ENCODE measurements at regions not wholly inside any gene's neighbourhood (a gene's known extent, or its start where the extent isn't known, plus 50 kb on each side); places are given as distances from the start of the nearest gene placed in this dataset.

- DNase-seq, result no peak
- H3K36me3 ChIP-seq, result no peaks in the 10 kb centered on the region
- no peaks in the 10 kb centered on the region; the same call in 1 of the 2 replicates for H3K9me3 ChIP-seq
- no peaks in the 10 kb centered on the region for H3K4me1 ChIP-seq
- H3K27me3 ChIP-seq, result peaks cover 20% of the 10 kb centered on the region
- TF ChIP-seq, protein P1, sequence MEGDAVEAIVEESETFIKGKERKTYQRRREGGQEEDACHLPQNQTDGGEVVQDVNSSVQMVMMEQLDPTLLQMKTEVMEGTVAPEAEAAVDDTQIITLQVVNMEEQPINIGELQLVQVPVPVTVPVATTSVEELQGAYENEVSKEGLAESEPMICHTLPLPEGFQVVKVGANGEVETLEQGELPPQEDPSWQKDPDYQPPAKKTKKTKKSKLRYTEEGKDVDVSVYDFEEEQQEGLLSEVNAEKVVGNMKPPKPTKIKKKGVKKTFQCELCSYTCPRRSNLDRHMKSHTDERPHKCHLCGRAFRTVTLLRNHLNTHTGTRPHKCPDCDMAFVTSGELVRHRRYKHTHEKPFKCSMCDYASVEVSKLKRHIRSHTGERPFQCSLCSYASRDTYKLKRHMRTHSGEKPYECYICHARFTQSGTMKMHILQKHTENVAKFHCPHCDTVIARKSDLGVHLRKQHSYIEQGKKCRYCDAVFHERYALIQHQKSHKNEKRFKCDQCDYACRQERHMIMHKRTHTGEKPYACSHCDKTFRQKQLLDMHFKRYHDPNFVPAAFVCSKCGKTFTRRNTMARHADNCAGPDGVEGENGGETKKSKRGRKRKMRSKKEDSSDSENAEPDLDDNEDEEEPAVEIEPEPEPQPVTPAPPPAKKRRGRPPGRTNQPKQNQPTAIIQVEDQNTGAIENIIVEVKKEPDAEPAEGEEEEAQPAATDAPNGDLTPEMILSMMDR (IDR thresholded peaks at IDR 0.05; ENCODE audit: low read depth, low read length), result no peak
- H3K4me3 ChIP-seq (ENCODE audit: low read depth, low read length), result no peak overlapping the region
Measured at GRCh38 chr2:71277536-71278103, 50.7 kb upstream of the PAIP2B start.

GRCh38 chr2:71277147-71277475 lies 50.2 kb upstream of the PAIP2B start:
- Histone ChIP-seq H3K4me1 (no peaks in the 10 kb centered on the region), H3K36me3 (no peaks in the 10 kb centered on the region), H3K9me3 (no peaks in the 10 kb centered on the region; the same call in 1 of the 2 replicates), H3K27me3 (peaks cover 20% of the 10 kb centered on the region), H3K4me3 (ENCODE audit: low read depth, low read length) (no peak overlapping the region)
- TF ChIP-seq, protein P1 (IDR thresholded peaks at IDR 0.05; ENCODE audit: low read depth, low read length), result no peak
- no peak for DNase-seq

DNA sequence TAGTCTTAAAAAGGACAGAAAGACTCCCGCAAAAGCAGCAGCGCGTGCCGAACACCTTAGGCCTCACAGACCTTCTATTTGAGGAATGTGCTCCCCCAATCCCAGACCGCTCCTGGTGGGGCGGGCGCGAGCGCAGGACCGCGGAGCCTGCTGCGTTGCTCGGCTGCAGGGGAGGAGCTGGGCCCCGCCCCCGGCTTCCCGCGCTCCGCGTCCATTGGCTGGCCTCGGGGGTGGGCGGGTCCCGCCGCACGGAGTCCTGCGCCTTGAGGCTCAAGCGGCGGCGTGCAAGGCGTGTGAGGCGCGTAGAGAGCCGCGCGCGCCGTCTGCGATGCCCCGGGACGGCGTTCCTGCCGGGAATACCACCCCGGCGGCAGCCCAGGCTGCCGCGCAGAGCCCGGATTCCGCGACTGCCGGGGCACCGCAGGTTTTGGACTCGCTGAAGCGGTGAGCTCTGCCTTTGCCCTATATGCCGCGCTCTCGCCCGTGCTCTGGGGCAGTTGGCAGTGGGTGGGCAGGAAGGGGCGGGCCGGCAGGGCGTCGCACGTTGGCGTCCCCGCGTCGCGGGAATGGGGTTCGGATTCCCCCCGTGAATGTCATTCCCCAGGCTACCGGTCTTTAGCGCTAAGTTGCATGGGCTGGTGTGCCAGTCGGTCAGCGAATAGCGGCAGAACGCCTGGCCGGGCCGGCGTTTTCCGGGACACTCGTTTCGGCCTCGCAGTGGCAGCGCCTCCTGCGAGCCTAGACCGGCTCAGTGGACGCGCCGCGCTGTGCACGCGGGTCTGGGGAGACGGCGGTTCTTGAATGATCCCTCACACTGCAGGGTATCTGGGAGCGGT lies 49.6 kb upstream of the PAIP2B start:
- peak; percentile 65 for DNase-seq

More for the DNA sequence above, 49.6 kb upstream of the PAIP2B start:
- no peaks in the 10 kb centered on the region for H3K36me3 ChIP-seq
- H3K9me3 ChIP-seq, result no peaks in the 10 kb centered on the region; the same call in 1 of the 2 replicates
- peaks cover 20% of the 10 kb centered on the region for H3K27me3 ChIP-seq
- no peak overlapping the region for H3K4me3 ChIP-seq (ENCODE audit: low read depth, low read length)
- TF ChIP-seq, protein P1 (IDR thresholded peaks at IDR 0.05; ENCODE audit: low read depth, low read length), result no peak
- H3K4me1 ChIP-seq, result no peaks in the 10 kb centered on the region

Data from BE2C (cell line).